ENCODE measurements at regions not wholly inside any gene's neighbourhood (a gene's known extent, or its start where the extent isn't known, plus 50 kb on each side); places are given as distances from the start of the nearest gene placed in this dataset.
"Not testable (repeated sequence)": the region's sequence is repeated elsewhere in the genome, so short reads cannot be mapped to it uniquely, and the experiment has no call there.

- no peak for DNase-seq
Measured at GRCh38 chr1:19591482-19592091, 52.5 kb upstream of the NBL1 start.

- DNase-seq = no peak
Measured at GRCh38 chr1:19585507-19585906, 58.6 kb upstream of the NBL1 start.

GRCh38 chr1:19582318-19582717, 61.8 kb upstream of the NBL1 start:
- peak; percentile 80 for DNase-seq

- DNase-seq = no peak
Measured at GRCh38 chr1:19581381-19581780, 62.7 kb upstream of the NBL1 start.

- no peak for DNase-seq
Measured at GRCh38 chr1:19577561-19577960, 66.5 kb upstream of the NBL1 start.

GRCh38 chr1:19577036-19577435, 67.1 kb upstream of the NBL1 start:
- DNase-seq = no peak

GRCh38 chr1:19569786-19570185, 74.3 kb upstream of the NBL1 start:
- no peak for DNase-seq

GRCh38 chr1:19567041-19567440, 77.1 kb upstream of the NBL1 start:
- no peak for DNase-seq

GRCh38 chr1:19564366-19564765, 79.0 kb upstream of the CAPZB start:
- DNase-seq = no peak

GRCh38 chr1:19563324-19564097, 78.2 kb upstream of the CAPZB start:
- no peak for DNase-seq

GRCh38 chr1:19562847-19563246, 77.5 kb upstream of the CAPZB start:
- DNase-seq = no peak

- no peak for DNase-seq
Measured at GRCh38 chr1:19560480-19560879, 75.1 kb upstream of the CAPZB start.

- no peak for DNase-seq
Measured at GRCh38 chr1:19559641-19560040, 74.3 kb upstream of the CAPZB start.

- no peak for DNase-seq
Measured at GRCh38 chr1:19557609-19558051, 72.3 kb upstream of the CAPZB start.

GRCh38 chr1:19554090-19554489, 68.8 kb upstream of the CAPZB start:
- no peak for DNase-seq

GRCh38 chr1:19552291-19553010, 67.1 kb upstream of the CAPZB start:
- DNase-seq = no peak

GRCh38 chr1:19551837-19552236, 66.5 kb upstream of the CAPZB start:
- DNase-seq = not testable (repeated sequence)

- not testable (repeated sequence) for DNase-seq
Measured at GRCh38 chr1:19550437-19550836, 65.1 kb upstream of the CAPZB start.

GRCh38 chr1:19547814-19548213, 62.5 kb upstream of the CAPZB start:
- DNase-seq = no peak

- DNase-seq = no peak
Measured at GRCh38 chr1:19536519-19536918, 51.2 kb upstream of the CAPZB start.

GRCh38 chr1:19535214-19535613, 49.9 kb upstream of the CAPZB start:
- DNase-seq = no peak
